KMS-11 (cell line): ENCODE measurements at regions not wholly inside any gene's neighbourhood (a gene's known extent, or its start where the extent isn't known, plus 50 kb on each side); places are given as distances from the start of the nearest gene placed in this dataset.

Source experiments
- H2AFZ ChIP-seq: fragments of 200-600 bp; sonication (generic); 2 replicates; pipeline ENCODE4 v1.6.1; 2016; ENCODE audit warnings: antibody characterized with exemption, mixed run types, low read depth
- H3K27ac ChIP-seq: fragments of 200-600 bp; sonication (generic); 2 replicates; pipeline ENCODE4 v1.6.1; 2016; ENCODE audit warnings: mild to moderate bottlenecking, mixed run types
- H3K27me3 ChIP-seq: fragments of 200-600 bp; sonication (generic); 2 replicates; pipeline ENCODE4 v1.6.1; 2017; ENCODE audit warnings: mild to moderate bottlenecking, low read depth, mixed run types, moderate library complexity; ENCODE audit not compliant: insufficient read depth
- H3K36me3 ChIP-seq: fragments of 200-600 bp; sonication (generic); 2 replicates; pipeline ENCODE4 v1.6.1; 2017; ENCODE audit warnings: mild to moderate bottlenecking, mixed run types; ENCODE audit not compliant: insufficient read depth
- H3K4me1 ChIP-seq: fragments of 200-600 bp; sonication (generic); 2 replicates; pipeline ENCODE4 v1.6.1; 2016; ENCODE audit warnings: mild to moderate bottlenecking, low read depth, mixed run types; ENCODE audit not compliant: poor library complexity, severe bottlenecking
- H3K4me2 ChIP-seq: fragments of 200-600 bp; sonication (generic); 2 replicates; pipeline ENCODE4 v1.7.0; 2016; ENCODE audit warnings: mild to moderate bottlenecking, mixed run types
- H3K4me3 ChIP-seq: fragments of 200-600 bp; sonication (generic); IDR thresholded peaks from 2 replicates; pipeline ENCODE4 v1.6.1; 2017; ENCODE audit warnings: low read depth, low read length, mixed read lengths; ENCODE audit not compliant: insufficient read depth
- H3K79me2 ChIP-seq: fragments of 200-600 bp; sonication (generic); 2 replicates; pipeline ENCODE4 v1.6.1; 2016; ENCODE audit warnings: low read depth, mixed run types; ENCODE audit not compliant: insufficient read depth
- H3K9ac ChIP-seq: fragments of 200-600 bp; sonication (generic); 2 replicates; pipeline ENCODE4 v1.6.1; 2016; ENCODE audit warnings: mild to moderate bottlenecking, mixed run types
- H4K20me1 ChIP-seq: fragments of 200-600 bp; sonication (generic); 2 replicates; pipeline ENCODE4 v1.6.1; 2016; ENCODE audit warnings: mild to moderate bottlenecking, mixed run types; ENCODE audit not compliant: insufficient read depth
- TF ChIP-seq, protein P1 (sequence below): fragments of 200-600 bp; sonication (generic); conservative IDR thresholded peaks from 2 replicates; pipeline ENCODE4 v1.6.1; 2017; ENCODE audit warnings: low read depth, mild to moderate bottlenecking, antibody characterized with exemption, low read length, moderate library complexity, mixed read lengths

DNA sequence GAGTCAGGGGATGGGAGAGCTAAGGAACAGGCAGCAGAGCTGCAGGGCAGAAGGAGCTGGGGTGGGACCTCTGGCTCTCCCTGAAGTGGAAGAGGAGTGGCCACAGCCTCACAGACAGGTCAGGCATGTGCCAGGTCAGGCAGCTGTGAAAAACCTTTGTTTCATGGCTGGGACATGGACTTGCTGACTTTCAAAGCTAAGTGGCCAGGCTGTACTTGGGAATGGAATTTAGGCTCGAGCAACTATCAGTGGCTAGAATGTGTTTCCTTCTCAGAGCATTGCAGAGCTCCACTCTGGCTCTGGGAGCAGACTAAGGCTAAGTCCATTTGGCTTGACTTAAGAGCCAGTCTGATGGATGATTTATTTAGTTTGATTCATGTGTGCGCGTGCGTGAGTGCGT, 385.1 kb downstream of the LMX1A start:
- H3K4me2 ChIP-seq = no peak overlapping the region
- no peak overlapping the region for H2AFZ ChIP-seq
- no peak overlapping the region for H3K27ac ChIP-seq
- no peaks in the 10 kb centered on the region for H4K20me1 ChIP-seq
- no peak overlapping the region for H3K9ac ChIP-seq
- H3K4me3 ChIP-seq = no peak overlapping the region
- H3K27me3 ChIP-seq = no peaks in the 10 kb centered on the region
- no peaks in the 10 kb centered on the region for H3K36me3 ChIP-seq
- H3K4me1 ChIP-seq = no peaks in the 10 kb centered on the region
- no peaks in the 10 kb centered on the region for H3K79me2 ChIP-seq
- TF ChIP-seq, protein P1, sequence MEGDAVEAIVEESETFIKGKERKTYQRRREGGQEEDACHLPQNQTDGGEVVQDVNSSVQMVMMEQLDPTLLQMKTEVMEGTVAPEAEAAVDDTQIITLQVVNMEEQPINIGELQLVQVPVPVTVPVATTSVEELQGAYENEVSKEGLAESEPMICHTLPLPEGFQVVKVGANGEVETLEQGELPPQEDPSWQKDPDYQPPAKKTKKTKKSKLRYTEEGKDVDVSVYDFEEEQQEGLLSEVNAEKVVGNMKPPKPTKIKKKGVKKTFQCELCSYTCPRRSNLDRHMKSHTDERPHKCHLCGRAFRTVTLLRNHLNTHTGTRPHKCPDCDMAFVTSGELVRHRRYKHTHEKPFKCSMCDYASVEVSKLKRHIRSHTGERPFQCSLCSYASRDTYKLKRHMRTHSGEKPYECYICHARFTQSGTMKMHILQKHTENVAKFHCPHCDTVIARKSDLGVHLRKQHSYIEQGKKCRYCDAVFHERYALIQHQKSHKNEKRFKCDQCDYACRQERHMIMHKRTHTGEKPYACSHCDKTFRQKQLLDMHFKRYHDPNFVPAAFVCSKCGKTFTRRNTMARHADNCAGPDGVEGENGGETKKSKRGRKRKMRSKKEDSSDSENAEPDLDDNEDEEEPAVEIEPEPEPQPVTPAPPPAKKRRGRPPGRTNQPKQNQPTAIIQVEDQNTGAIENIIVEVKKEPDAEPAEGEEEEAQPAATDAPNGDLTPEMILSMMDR = no peak

DNA sequence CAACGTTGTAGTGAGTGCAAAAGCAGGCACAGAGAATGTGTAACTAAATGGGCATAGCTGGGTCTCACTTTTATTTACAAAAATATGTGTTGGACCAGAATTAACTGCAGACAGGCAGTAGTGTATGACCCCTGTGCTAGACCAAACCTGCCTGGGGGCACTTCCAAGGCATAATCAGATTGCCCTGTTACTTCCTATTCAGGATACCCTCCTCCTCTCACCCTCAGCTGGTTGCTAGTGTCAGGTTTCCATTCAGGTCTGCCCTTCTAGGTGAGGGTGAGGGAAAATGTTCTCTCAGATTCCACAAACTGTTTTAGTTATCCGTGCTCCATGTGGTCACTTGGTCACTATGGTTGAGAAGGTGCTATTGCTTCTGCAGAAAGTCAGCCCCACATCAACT, 387.3 kb downstream of the LMX1A start:
- Histone ChIP-seq H3K9ac (no peak overlapping the region), H3K36me3 (no peaks in the 10 kb centered on the region), H3K27me3 (no peaks in the 10 kb centered on the region), H3K4me2 (no peak overlapping the region), H3K4me3 (no peak overlapping the region), H4K20me1 (no peaks in the 10 kb centered on the region), H2AFZ (no peak overlapping the region), H3K4me1 (no peaks in the 10 kb centered on the region), H3K79me2 (no peaks in the 10 kb centered on the region), H3K27ac (no peak overlapping the region)
- TF ChIP-seq, protein P1 = no peak

DNA sequence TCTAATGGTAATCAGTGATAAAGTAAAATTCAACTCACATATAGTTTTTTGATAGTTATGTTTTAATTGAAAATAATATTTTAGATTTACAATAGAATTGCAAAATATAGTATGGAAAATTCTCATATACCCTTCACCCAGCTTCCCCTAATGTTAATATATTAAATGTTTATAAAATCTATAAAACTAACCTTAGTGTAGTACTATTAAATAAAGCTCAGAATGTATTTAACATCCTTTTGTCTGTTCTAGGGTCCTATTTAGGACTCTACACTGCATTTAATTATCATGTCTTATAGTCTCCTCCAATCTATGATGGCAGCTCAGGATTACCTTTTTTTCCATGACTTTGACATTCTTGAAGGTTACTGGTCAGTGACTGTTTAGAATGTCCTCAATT, 389.2 kb downstream of the LMX1A start:
- H2AFZ ChIP-seq = no peak overlapping the region
- no peaks in the 10 kb centered on the region for H3K79me2 ChIP-seq
- TF ChIP-seq, protein P1 = no peak
- H3K4me1 ChIP-seq = no peaks in the 10 kb centered on the region
- H3K4me3 ChIP-seq = no peak overlapping the region
- no peak overlapping the region for H3K9ac ChIP-seq
- H4K20me1 ChIP-seq = no peaks in the 10 kb centered on the region
- no peak overlapping the region for H3K27ac ChIP-seq
- no peak overlapping the region for H3K4me2 ChIP-seq
- no peaks in the 10 kb centered on the region for H3K36me3 ChIP-seq
- no peaks in the 10 kb centered on the region for H3K27me3 ChIP-seq

DNA sequence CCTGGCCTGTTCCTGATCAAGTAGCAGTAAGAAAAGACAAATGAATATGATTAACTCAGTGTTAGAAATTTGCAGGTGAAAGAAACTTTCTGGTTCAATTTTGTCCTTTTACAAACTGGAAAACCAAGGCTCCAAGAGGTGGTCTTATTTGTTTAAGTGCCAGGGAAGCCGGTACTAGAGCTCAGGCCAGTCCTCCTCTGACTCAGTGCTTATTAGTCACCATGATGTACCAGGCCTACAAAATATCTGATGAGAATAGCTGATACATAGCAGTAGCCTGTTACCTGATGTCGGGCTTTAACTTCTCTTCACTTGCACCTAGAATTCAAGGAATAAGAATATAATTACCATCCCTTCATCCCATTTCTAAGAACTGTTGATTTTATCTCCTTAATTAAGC, 394.8 kb downstream of the LMX1A start:
- no peak overlapping the region for H3K27ac ChIP-seq
- TF ChIP-seq, protein P1 = no peak
- no peak overlapping the region for H3K4me3 ChIP-seq
- H3K4me1 ChIP-seq = no peaks in the 10 kb centered on the region
- no peaks in the 10 kb centered on the region for H3K27me3 ChIP-seq
- H4K20me1 ChIP-seq = no peaks in the 10 kb centered on the region
- no peak overlapping the region for H3K9ac ChIP-seq
- H3K4me2 ChIP-seq = no peak overlapping the region
- H3K79me2 ChIP-seq = no peaks in the 10 kb centered on the region
- no peak overlapping the region for H2AFZ ChIP-seq
- no peaks in the 10 kb centered on the region for H3K36me3 ChIP-seq
